GM19372 (cell line): ENCODE measurements at regions not wholly inside any gene's neighbourhood (a gene's known extent, or its start where the extent isn't known, plus 50 kb on each side); places are given as distances from the start of the nearest gene placed in this dataset.
"Not testable (repeated sequence)": the region's sequence is repeated elsewhere in the genome, so short reads cannot be mapped to it uniquely, and the experiment has no call there.

Experiments used
- ATAC-seq: cut with Tn5 transposase; IDR thresholded peaks from one replicate; pipeline ENCODE4 v1.9.1; 2021; ENCODE audit warnings: mild to moderate bottlenecking, low read depth, moderate library complexity; ENCODE audit not compliant: unreplicated experiment

DNA sequence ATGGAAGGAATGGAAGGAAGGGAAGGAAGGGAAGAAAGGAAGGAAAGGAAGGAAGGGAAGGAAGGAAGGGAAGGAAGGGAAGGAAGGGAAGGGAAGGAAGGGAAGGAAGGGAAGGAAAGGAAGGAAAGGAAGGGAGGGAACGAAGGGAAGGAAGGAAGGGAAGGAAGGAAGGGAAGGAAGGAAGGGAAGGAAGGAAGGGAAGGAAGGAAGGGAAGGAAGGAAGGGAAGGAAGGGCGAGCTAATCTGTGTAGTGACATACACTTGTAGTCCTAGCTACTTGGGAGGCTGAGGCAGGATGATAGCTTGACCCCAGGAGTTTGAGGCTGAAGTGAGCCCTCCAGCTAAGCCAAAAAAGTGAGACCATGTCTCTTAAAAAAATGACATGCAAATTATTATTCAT, 311.3 kb upstream of the LUZP2 start:
- ATAC-seq = not testable (repeated sequence)

DNA sequence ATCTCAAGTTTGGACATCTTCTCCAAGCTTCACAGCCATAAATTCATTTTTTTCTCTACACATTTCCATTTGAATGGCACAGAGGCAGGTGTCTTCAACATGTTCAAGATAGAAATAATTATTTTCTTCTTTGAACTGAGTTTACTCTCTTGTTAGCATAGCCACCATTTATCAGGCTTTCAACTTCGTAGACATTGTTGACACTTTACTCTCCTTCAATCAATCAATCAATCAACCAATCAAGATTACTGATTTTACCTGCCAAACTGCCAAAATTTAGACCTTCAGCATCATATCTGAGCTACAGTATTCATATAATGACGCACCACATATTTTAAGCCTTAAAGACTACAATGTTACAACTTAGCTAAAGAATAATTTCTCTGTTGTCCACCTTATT, 300.1 kb upstream of the LUZP2 start:
- no peak for ATAC-seq

GRCh38 chr11:24198481-24198880, 298.4 kb upstream of the LUZP2 start:
- ATAC-seq = no peak

DNA sequence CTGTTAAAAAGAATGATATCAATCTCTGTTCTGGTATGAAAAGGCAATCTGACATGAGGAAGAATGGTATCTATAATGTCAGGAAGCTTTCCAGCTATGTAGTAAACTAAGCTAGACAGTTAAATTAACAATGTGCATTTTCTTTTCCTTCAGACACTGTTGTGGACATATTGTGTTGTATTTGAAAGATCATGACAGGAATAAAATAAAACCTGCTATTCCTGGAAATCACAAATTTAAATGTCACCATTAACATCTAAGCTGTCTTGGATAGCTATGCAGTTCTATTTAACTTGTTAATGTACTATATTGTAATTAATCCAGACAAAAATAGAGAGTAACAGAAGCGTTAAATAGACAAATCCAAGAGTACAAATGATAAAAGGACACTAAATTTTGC, 297.4 kb upstream of the LUZP2 start:
- ATAC-seq = no peak

- no peak for ATAC-seq
Measured at GRCh38 chr11:24206030-24206429, 290.8 kb upstream of the LUZP2 start.

DNA sequence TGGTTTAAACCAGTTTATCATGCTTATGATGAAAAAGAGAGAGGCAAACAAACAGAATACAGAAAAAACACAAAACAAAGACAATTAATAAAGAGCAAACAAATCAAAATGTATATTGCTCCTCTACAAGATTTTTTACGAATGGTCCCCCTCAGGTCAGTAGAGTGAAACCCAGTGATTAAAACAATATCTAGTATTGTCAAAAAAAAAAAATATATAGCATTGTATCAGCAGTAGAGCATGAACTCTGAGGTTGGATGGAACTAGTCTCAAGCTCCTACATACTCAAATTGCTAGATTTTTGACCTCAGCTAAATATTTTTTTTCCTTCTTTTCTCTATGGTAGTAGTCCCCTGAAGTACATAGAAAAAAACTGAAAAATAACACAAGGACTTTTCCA, 290.3 kb upstream of the LUZP2 start:
- ATAC-seq = no peak

- no peak for ATAC-seq
Measured at GRCh38 chr11:24216488-24216887, 280.4 kb upstream of the LUZP2 start.

GRCh38 chr11:24217319-24217718, 279.5 kb upstream of the LUZP2 start:
- not testable (repeated sequence) for ATAC-seq

DNA sequence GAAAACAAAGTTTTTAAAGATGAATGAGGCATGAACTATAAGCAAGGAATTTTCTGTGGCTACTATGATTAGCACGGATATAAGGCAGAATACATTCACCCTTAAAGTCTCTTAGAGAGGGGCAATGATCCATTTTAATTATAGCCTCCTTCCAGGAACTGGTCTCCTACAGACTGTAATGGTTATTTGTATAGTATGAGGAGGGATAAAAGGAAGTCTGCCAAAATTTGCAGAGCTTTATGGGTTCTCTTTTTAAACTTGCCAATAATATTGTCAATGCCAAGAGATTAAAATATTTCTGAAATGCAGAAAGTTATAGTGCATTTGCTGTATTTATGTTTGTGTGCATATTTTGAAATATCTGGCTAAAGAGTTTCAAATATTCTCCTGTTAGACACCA, 271.4 kb upstream of the LUZP2 start:
- ATAC-seq = no peak

DNA sequence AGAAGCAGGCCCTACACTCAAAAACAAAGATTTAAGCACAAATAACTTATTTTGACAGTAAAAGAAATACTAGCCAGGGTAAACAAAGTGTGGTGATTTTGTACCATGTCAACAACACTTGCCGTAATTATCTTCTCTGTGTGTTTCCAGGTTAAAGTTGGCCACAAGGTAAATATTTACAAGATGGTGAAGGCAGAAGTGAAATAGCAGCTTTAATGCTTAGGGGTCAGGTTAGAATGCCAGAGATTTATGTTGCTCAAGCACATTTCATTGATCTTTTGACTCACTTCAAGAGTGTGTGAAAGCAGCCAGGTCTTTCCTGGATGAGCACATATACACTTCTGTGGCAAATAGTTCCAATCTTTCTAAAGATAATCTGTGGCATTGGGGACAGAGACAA, 270.2 kb upstream of the LUZP2 start:
- ATAC-seq = no peak

GRCh38 chr11:24233041-24233440, 263.8 kb upstream of the LUZP2 start:
- no peak for ATAC-seq

- ATAC-seq = no peak
Measured at GRCh38 chr11:24234822-24235508, 261.9 kb upstream of the LUZP2 start.

- no peak for ATAC-seq
Measured at GRCh38 chr11:24238771-24239645, 257.8 kb upstream of the LUZP2 start.

DNA sequence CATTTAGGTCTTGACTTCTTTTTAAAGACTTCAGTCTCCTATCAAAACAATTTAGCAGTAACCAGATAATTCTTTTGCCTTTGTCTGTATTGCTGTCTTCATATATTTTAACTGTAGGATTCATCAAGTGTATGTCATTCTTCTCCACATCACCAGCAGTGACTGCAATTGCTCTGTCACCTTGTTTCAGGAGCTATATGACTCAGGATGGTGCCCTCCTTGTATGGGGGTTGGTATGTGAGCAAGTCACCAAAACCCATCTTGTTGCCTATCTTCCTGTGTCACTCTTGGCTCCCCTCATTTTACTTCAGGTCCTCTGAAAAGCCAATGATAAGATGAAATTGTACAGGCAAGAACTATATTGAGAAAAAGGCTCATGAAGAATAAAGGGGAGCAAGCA, 256.9 kb upstream of the LUZP2 start:
- no peak for ATAC-seq

DNA sequence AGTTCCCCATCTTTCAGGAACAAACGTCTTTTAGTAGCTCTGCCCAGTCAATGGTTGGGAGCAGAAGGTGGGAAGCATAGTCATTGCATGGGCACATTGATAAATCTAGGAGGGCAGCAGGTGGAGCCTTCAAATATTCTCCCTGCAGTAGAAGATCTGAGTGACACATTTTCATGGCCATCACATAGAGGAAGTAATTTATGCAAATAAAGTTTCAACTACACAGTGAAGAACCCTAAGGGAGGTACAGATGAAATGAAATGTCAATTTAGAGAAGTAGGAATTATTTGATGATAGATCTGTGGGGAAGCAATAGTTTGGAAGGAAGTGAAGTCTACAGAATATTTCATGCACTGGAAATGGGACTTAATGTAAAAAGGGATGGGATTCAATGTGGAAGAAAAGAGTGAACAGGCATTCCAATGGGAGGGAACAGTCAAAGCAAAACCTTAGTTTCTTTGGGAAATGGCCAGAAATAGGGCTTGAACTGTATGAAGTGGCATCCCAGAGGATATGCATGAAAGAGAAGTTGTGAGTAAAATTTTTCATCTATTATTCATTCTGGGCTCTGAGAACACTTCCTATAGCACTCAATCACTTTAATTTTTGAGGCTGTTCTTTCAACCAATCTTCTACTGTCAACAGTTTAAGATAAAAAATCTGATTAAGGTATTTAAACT, 256.2 kb upstream of the LUZP2 start:
- ATAC-seq = no peak

GRCh38 chr11:24246715-24247114, 250.1 kb upstream of the LUZP2 start:
- ATAC-seq = no peak

- ATAC-seq = no peak
Measured at GRCh38 chr11:24247846-24248245, 249.0 kb upstream of the LUZP2 start.

DNA sequence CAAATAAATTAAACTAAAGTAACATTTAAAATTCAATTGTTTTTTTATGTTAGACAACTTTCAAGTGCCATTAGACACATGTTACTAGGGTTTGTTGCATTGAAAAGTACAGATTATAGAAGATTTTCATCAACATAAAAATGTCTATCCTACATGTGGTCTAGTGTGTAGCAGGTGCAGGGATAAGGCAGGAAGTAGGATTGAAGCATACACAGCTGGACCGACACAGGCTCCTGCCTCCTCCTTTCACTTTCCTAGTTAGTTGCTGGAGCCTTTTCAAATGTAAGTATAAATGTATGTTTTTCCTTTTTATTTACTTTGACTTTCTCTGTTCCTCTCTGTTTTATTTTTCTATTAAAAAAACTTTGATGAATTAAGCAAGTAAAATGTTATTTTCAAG, 246.9 kb upstream of the LUZP2 start:
- no peak for ATAC-seq

DNA sequence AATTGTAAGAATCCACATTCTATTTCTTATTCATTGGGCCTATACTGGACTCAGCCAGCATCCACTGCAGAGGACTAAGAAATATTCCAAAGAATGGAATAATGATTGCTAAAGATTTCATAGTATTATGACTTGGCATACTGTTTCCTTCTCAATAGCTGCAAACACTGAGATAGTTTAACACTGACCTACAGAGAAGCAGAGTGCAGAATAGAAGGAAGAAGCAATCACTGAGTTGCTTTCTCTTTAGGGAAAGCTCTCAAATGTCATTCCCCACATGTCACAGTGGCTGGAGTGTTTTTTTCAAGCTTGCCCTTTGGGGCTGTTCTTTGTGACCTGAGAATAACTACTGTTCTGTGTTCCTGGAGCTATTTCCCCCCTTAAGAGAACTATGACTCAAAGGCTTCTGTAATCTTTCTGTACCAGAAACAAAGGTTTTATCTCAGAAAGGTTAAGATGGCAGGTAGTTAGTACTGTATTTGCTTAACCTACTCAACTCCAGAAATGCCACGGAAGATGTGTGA, 243.6 kb upstream of the LUZP2 start:
- no peak for ATAC-seq

DNA sequence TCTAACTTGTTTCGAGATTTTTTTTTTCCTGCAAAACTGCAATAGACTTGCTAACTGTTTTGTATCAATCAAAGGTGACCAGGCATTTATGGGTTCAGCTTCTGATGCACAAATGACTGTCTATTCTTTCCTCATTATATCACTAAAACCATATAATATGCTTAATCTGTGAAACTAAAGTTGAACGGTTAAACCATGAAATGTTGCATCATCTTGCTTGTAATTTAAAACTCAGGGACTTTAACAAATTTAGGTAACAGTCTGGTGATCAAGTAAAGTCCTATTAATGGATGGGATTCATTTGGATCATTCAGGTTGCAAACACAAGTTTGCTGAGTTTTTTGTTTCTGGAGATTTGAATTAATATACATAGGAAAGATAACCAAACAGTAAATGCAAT, 232.0 kb upstream of the LUZP2 start:
- no peak for ATAC-seq

GRCh38 chr11:24267014-24267413, 229.8 kb upstream of the LUZP2 start:
- no peak for ATAC-seq
